Loucy (cell line): ENCODE measurements at regions not wholly inside any gene's neighbourhood (a gene's known extent, or its start where the extent isn't known, plus 50 kb on each side); places are given as distances from the start of the nearest gene placed in this dataset.

ENCODE experiments used
- CTCF ChIP-seq: fragments of 200-600 bp; sonication (generic); conservative IDR thresholded peaks from 2 replicates; pipeline ENCODE4 v1.5.1; 2014; ENCODE audit warnings: mild to moderate bottlenecking, antibody characterized with exemption, low read length
- EZH2phosphoT487 ChIP-seq: fragments of 200-600 bp; IDR thresholded peaks from 2 replicates; pipeline ENCODE4 v1.6.1; 2018; ENCODE audit warnings: antibody characterized with exemption, mild to moderate bottlenecking, moderate library complexity, borderline replicate concordance

GRCh38 chr18:56167366-56167765 lies 471.0 kb downstream of the TXNL1 start:
- TF ChIP-seq CTCF (no peak), EZH2phosphoT487 (no peak)
